Ishikawa (cell line): ENCODE measurements at regions not wholly inside any gene's neighbourhood (a gene's known extent, or its start where the extent isn't known, plus 50 kb on each side); places are given as distances from the start of the nearest gene placed in this dataset.

Source experiments
- CREB1 ChIP-seq: IDR thresholded peaks from 2 replicates; pipeline ENCODE4 v1.6.1; 2012; ENCODE audit warnings: low read depth
- EP300 ChIP-seq: IDR thresholded peaks from 2 replicates; pipeline ENCODE4 v1.6.1; 2012; ENCODE audit warnings: borderline replicate concordance
- FOXM1 ChIP-seq: IDR thresholded peaks from 2 replicates; pipeline ENCODE4 v1.6.1; 2012; ENCODE audit warnings: low read depth, borderline replicate concordance
- RAD21 ChIP-seq: IDR thresholded peaks from 2 replicates; pipeline ENCODE4 v1.6.1; 2012; ENCODE audit warnings: low read depth
- TAF1 ChIP-seq: IDR thresholded peaks from 2 replicates; pipeline ENCODE4 v1.6.1; 2012; ENCODE audit warnings: low read depth, mild to moderate bottlenecking
- TCF12 ChIP-seq: IDR thresholded peaks from 2 replicates; pipeline ENCODE4 v1.6.1; 2012; ENCODE audit warnings: low read depth
- TEAD4 ChIP-seq: IDR thresholded peaks from 2 replicates; pipeline ENCODE4 v1.6.1; 2012
- YY1 ChIP-seq: IDR thresholded peaks from 2 replicates; pipeline ENCODE4 v1.6.1; 2012; ENCODE audit warnings: low read depth
- TF ChIP-seq, protein P1 (sequence below): IDR thresholded peaks from 2 replicates; pipeline ENCODE4 v1.6.1; 2012
- TF ChIP-seq, protein P2 (sequence below): IDR thresholded peaks from 2 replicates; pipeline ENCODE4 v1.6.1; 2012

DNA sequence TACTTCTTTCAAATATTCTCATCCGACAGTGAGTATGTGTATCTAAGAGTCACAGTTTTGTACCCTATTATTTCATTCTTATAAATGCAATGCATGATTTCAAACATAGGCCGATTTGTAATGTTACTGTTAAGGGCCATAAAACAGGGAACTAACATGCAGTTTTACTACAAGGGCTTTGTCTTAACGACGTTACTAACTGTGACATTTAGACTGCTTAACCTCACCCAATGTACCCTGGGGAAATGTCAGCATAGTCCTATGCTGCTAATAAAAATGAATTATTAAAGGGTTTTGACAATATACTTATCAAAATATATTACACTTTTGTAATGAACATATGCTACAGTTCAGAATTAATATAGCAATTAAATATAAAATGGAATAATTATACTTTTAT, 74.8 kb upstream of the CPXCR1 start:
- TF ChIP-seq YY1 (no peak), EP300 (no peak), RAD21 (no peak), TEAD4 (no peak), FOXM1 (no peak), TCF12 (no peak), CREB1 (no peak), TAF1 (no peak)
- TF ChIP-seq, protein P1, sequence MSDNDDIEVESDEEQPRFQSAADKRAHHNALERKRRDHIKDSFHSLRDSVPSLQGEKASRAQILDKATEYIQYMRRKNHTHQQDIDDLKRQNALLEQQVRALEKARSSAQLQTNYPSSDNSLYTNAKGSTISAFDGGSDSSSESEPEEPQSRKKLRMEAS = no peak
- TF ChIP-seq, protein P2, sequence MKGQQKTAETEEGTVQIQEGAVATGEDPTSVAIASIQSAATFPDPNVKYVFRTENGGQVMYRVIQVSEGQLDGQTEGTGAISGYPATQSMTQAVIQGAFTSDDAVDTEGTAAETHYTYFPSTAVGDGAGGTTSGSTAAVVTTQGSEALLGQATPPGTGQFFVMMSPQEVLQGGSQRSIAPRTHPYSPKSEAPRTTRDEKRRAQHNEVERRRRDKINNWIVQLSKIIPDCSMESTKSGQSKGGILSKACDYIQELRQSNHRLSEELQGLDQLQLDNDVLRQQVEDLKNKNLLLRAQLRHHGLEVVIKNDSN = no peak
